Upper lobe of left lung (tissue), 6 donors: ENCODE measurements at regions not wholly inside any gene's neighbourhood (a gene's known extent, or its start where the extent isn't known, plus 50 kb on each side); places are given as distances from the start of the nearest gene placed in this dataset.

Experiments
- ATAC-seq, 2 donors: fragments of 200-7000 bp; cut with Tn5 transposase; one replicate each; pipeline ENCODE4 v1.9.1; 2022; ENCODE audit warnings: mild to moderate bottlenecking in 2 of 2, moderate library complexity in 2 of 2; ENCODE audit not compliant: low FRiP score in 2 of 2
- DNase-seq, 2 donors: peaks; one replicate each; pipeline ENCODE4 v3.0.0-alpha.2; 2019 to 2020
- H3K27ac ChIP-seq, 4 donors: fragments of 200-600 bp; sonication (generic); one replicate each; pipeline ENCODE4 v1.5.1; 2016 to 2019
- H3K27me3 ChIP-seq, 4 donors: fragments of 200-600 bp; sonication (generic); one replicate each; pipeline ENCODE4 v1.5.1; 2017 to 2019
- H3K36me3 ChIP-seq, 4 donors: fragments of 200-600 bp; sonication (generic); one replicate each; pipeline ENCODE4 v1.5.1; 2016 to 2019
- H3K4me1 ChIP-seq, 4 donors: fragments of 200-600 bp; sonication (generic); one replicate each; pipeline ENCODE4 v1.5.1; 2018 to 2019
- H3K4me3 ChIP-seq, 4 donors: fragments of 200-600 bp; sonication (generic); one replicate each; pipeline ENCODE4 v1.5.1; 2017 to 2019; ENCODE audit warnings: mild to moderate bottlenecking in 2 of 4, moderate library complexity in 1 of 4
- H3K9me3 ChIP-seq, 4 donors: fragments of 200-600 bp; sonication (generic); one replicate each; pipeline ENCODE4 v1.5.1; 2018 to 2019
- CTCF ChIP-seq, 6 experiments: fragments of 450-650 bp in 4 of 6; fragments of 200-600 bp in 2 of 6; sonication (generic) in 2 of 6; IDR thresholded peaks; one replicate each; pipeline ENCODE4 v1.5.1; 2016 to 2019; ENCODE audit warnings: antibody characterized with exemption in 6 of 6
- EP300 ChIP-seq, 4 donors: sonication (generic); formaldehyde crosslinking; IDR thresholded peaks; one replicate each; pipeline ENCODE4 v1.5.1; 2017; ENCODE audit warnings: antibody characterized with exemption in 4 of 4, control low read depth in 2 of 4
- POLR2A ChIP-seq, 4 donors: fragments of 450-650 bp; IDR thresholded peaks; one replicate each; pipeline ENCODE4 v1.5.1; 2016 to 2017; ENCODE audit warnings: antibody characterized with exemption in 4 of 4, mild to moderate bottlenecking in 2 of 4
- POLR2AphosphoS5 ChIP-seq, 2 donors: sonication (generic); formaldehyde crosslinking; IDR thresholded peaks; one replicate each; pipeline ENCODE4 v1.5.1; 2017; ENCODE audit warnings: antibody characterized with exemption in 2 of 2
- WGBS, 2 donors: methylation state at CpG; one replicate each; pipeline ENCODE4 v1.1.5; 2017 to 2018; 5-methylcytosine and 5-hydroxymethylcytosine counted together
- donor health status: DM: no; HTN: no; CAD: no; lungs with moderate emphysema.
- donor health status: DM: no; HTN: yes; CAD: no; lungs with severe emphysema.

- peaks cover 0 to 1% (median 0%) of the 10 kb centered on the region in 4 donors for H3K9me3 ChIP-seq
- DNase-seq: no peak
- WGBS, 2 donors: 91 to 94% methylated on average over 6 of the region's 6 CpGs
- H3K4me3 ChIP-seq: no peak overlapping the region
- TF ChIP-seq POLR2AphosphoS5 (IDR thresholded peaks at IDR 0.05) (no peak), CTCF (IDR thresholded peaks at IDR 0.05) (no peak), EP300 (IDR thresholded peaks at IDR 0.05) (no peak), POLR2A (IDR thresholded peaks at IDR 0.05) (no peak)
- H3K4me1 ChIP-seq: no peaks in the 10 kb centered on the region
- H3K36me3 ChIP-seq: no peaks in the 10 kb centered on the region
- peak in 1 of 2 donors; percentile 81 for ATAC-seq
- H3K27ac ChIP-seq: no peak overlapping the region
- no peaks in the 10 kb centered on the region for H3K27me3 ChIP-seq
Observed at GRCh38 chr5:60092671-60093422, 199.3 kb upstream of the PDE4D start.

- no peak for ATAC-seq
- TF ChIP-seq POLR2AphosphoS5 (IDR thresholded peaks at IDR 0.05) (no peak), POLR2A (IDR thresholded peaks at IDR 0.05) (no peak), EP300 (IDR thresholded peaks at IDR 0.05) (no peak), CTCF (IDR thresholded peaks at IDR 0.05) (no peak)
Observed at GRCh38 chr5:60086583-60086982, 193.1 kb upstream of the PDE4D start.

GRCh38 chr5:60084226-60084625 is 190.7 kb upstream of the PDE4D start:
- Histone ChIP-seq H3K27me3 (no peaks in the 10 kb centered on the region), H3K4me1 (no peaks in the 10 kb centered on the region), H3K4me3 (no peak overlapping the region), H3K9me3 (peaks cover 0 to 6% (median 0%) of the 10 kb centered on the region in 4 donors), H3K36me3 (no peaks in the 10 kb centered on the region), H3K27ac (no peak overlapping the region)
- DNase-seq (peak in 1 of 2 donors; percentile 23), ATAC-seq (no peak)
- WGBS, 2 donors: 97 to 98% methylated on average over 10 of the region's 10 CpGs
- TF ChIP-seq EP300 (IDR thresholded peaks at IDR 0.05): no peak

More at GRCh38 chr5:60086583-60086982, 193.1 kb upstream of the PDE4D start:
- no peaks in the 10 kb centered on the region for H3K36me3 ChIP-seq
- no peaks in the 10 kb centered on the region for H3K4me1 ChIP-seq
- no peak for DNase-seq
- peaks cover 0 to 2% (median 0%) of the 10 kb centered on the region in 4 donors for H3K9me3 ChIP-seq
- H3K27ac ChIP-seq: no peak overlapping the region
- H3K4me3 ChIP-seq: no peak overlapping the region
- H3K27me3 ChIP-seq: no peaks in the 10 kb centered on the region

GRCh38 chr5:60077292-60077691 is 183.8 kb upstream of the PDE4D start:
- TF ChIP-seq EP300 (IDR thresholded peaks at IDR 0.05) (no peak), POLR2AphosphoS5 (IDR thresholded peaks at IDR 0.05) (no peak), POLR2A (IDR thresholded peaks at IDR 0.05) (no peak), CTCF (IDR thresholded peaks at IDR 0.05) (no peak)
- no peaks in the 10 kb centered on the region for H3K4me1 ChIP-seq
- no peak overlapping the region for H3K27ac ChIP-seq
- H3K36me3 ChIP-seq: no peaks in the 10 kb centered on the region
- peak in 1 of 2 donors; percentile 38 for DNase-seq
- peaks cover 0 to 6% (median 2%) of the 10 kb centered on the region in 4 donors for H3K9me3 ChIP-seq
- no peaks in the 10 kb centered on the region for H3K27me3 ChIP-seq
- H3K4me3 ChIP-seq: no peak overlapping the region
- ATAC-seq: peak in 1 of 2 donors; percentile 46
- 80 to 100% methylated on average over 1 of the region's 2 CpGs for WGBS, 2 donors

GRCh38 chr5:60076746-60077145 is 183.2 kb upstream of the PDE4D start:
- H3K27me3 ChIP-seq: no peaks in the 10 kb centered on the region
- H3K4me3 ChIP-seq: no peak overlapping the region
- TF ChIP-seq CTCF (IDR thresholded peaks at IDR 0.05): no peak
- no peak for TF ChIP-seq POLR2A (IDR thresholded peaks at IDR 0.05)
- no peak for TF ChIP-seq POLR2AphosphoS5 (IDR thresholded peaks at IDR 0.05)
- no peak for TF ChIP-seq EP300 (IDR thresholded peaks at IDR 0.05)
- H3K9me3 ChIP-seq: peaks cover 0 to 6% (median 2%) of the 10 kb centered on the region in 4 donors
- no peaks in the 10 kb centered on the region for H3K36me3 ChIP-seq
- no peak for ATAC-seq
- 93 to 100% methylated on average over 1 to 3 of the region's 3 CpGs for WGBS, 2 donors
- no peak overlapping the region for H3K27ac ChIP-seq
- no peaks in the 10 kb centered on the region for H3K4me1 ChIP-seq
- peak in 1 of 2 donors; percentile 25 for DNase-seq
